Testis (tissue), 2 donors: ENCODE measurements at regions not wholly inside any gene's neighbourhood (a gene's known extent, or its start where the extent isn't known, plus 50 kb on each side); places are given as distances from the start of the nearest gene placed in this dataset.

Experiments used
- DNase-seq: peaks from one replicate; pipeline ENCODE4 v3.0.0-alpha.2; 2019
- H3K27ac ChIP-seq, 2 donors: fragments of 200-600 bp; sonication (generic); one replicate each; pipeline ENCODE4 v1.5.1; 2019
- H3K27me3 ChIP-seq: fragments of 200-600 bp; sonication (generic); one replicate; pipeline ENCODE4 v1.5.1; 2019
- H3K36me3 ChIP-seq: fragments of 200-600 bp; sonication (generic); one replicate; pipeline ENCODE4 v1.5.1; 2017; ENCODE audit warnings: low read depth; ENCODE audit errors: missing control alignments
- H3K4me1 ChIP-seq: fragments of 200-600 bp; sonication (generic); one replicate; pipeline ENCODE4 v1.5.1; 2019
- H3K4me3 ChIP-seq, 2 donors: fragments of 200-600 bp; sonication (generic); one replicate each; pipeline ENCODE4 v1.5.1; 2017 to 2019
- H3K9me3 ChIP-seq: fragments of 200-600 bp; sonication (generic); one replicate; pipeline ENCODE4 v1.5.1; 2017
- CTCF ChIP-seq, 3 experiments: fragments of 450-650 bp in 2 of 3; fragments of 200-600 bp in 1 of 3; sonication (generic) in 1 of 3; IDR thresholded peaks; one replicate each; pipeline ENCODE4 v1.5.1; 2016 to 2019; ENCODE audit warnings: antibody characterized with exemption in 3 of 3, mild to moderate bottlenecking in 2 of 3, moderate library complexity in 1 of 3
- POLR2A ChIP-seq: fragments of 450-650 bp; IDR thresholded peaks from one replicate; pipeline ENCODE4 v1.6.1; 2017; ENCODE audit warnings: antibody characterized with exemption, mild to moderate bottlenecking, moderate library complexity
- WGBS, 2 donors: methylation state at CpG; one replicate each; pipeline ENCODE4 v1.1.5; 2018; 5-methylcytosine and 5-hydroxymethylcytosine counted together
- intact Hi-C: fragments of 100-400 bp; cut with DNase I; formaldehyde crosslinking; loops from one replicate; pipeline ENCODE4 v1.15.1; 2023; ENCODE audit warnings: low total_unique reads

GRCh38 chr1:215457213-215457612 lies 109.9 kb upstream of the KCTD3 start:
- Histone ChIP-seq H3K4me1 (no peaks in the 10 kb centered on the region), H3K4me3 (no peak overlapping the region), H3K27ac (no peak overlapping the region), H3K27me3 (no peaks in the 10 kb centered on the region), H3K36me3 (no peaks in the 10 kb centered on the region), H3K9me3 (no peaks in the 10 kb centered on the region)
- no peak for DNase-seq
- TF ChIP-seq CTCF (IDR thresholded peaks at IDR 0.05), result no peak
- no peak for TF ChIP-seq POLR2A
- intact Hi-C loops, result no loop called here
- WGBS, 2 donors, result 91 to 92% methylated on average over 3 of the region's 3 CpGs

- Histone ChIP-seq H3K9me3 (no peaks in the 10 kb centered on the region), H3K4me1 (no peaks in the 10 kb centered on the region), H3K27me3 (no peaks in the 10 kb centered on the region), H3K27ac (no peak overlapping the region), H3K36me3 (no peaks in the 10 kb centered on the region), H3K4me3 (no peak overlapping the region)
- 89 to 95% methylated on average over 6 of the region's 6 CpGs for WGBS, 2 donors
- intact Hi-C loops, result no loop called here
- DNase-seq, result no peak
- TF ChIP-seq CTCF (IDR thresholded peaks at IDR 0.05) (no peak), POLR2A (no peak)
Measured at GRCh38 chr1:215458104-215458503, 109.0 kb upstream of the KCTD3 start.

- H3K4me1 ChIP-seq, result no peaks in the 10 kb centered on the region
- H3K27me3 ChIP-seq, result no peaks in the 10 kb centered on the region
- H3K36me3 ChIP-seq, result no peaks in the 10 kb centered on the region
- no peak overlapping the region for H3K4me3 ChIP-seq
- H3K9me3 ChIP-seq, result no peaks in the 10 kb centered on the region
- TF ChIP-seq CTCF (IDR thresholded peaks at IDR 0.05) (no peak), POLR2A (no peak)
- no peak for DNase-seq
- intact Hi-C loops, result no loop called here
- H3K27ac ChIP-seq, result no peak overlapping the region
Measured at GRCh38 chr1:215458562-215458961, 108.5 kb upstream of the KCTD3 start.

GRCh38 chr1:215459136-215459535 lies 108.0 kb upstream of the KCTD3 start:
- no peak for DNase-seq
- intact Hi-C loops, result no loop called here
- Histone ChIP-seq H3K9me3 (no peaks in the 10 kb centered on the region), H3K27ac (no peak overlapping the region), H3K4me3 (no peak overlapping the region), H3K27me3 (no peaks in the 10 kb centered on the region), H3K36me3 (no peaks in the 10 kb centered on the region), H3K4me1 (no peaks in the 10 kb centered on the region)
- TF ChIP-seq CTCF (IDR thresholded peaks at IDR 0.05) (no peak), POLR2A (no peak)
- 79 to 83% methylated on average over 2 of the region's 2 CpGs for WGBS, 2 donors

GRCh38 chr1:215466361-215466760 lies 100.7 kb upstream of the KCTD3 start:
- Histone ChIP-seq H3K27ac (no peak overlapping the region), H3K9me3 (no peaks in the 10 kb centered on the region), H3K4me1 (no peaks in the 10 kb centered on the region), H3K27me3 (no peaks in the 10 kb centered on the region), H3K36me3 (no peaks in the 10 kb centered on the region), H3K4me3 (no peak overlapping the region)
- DNase-seq, result no peak
- intact Hi-C loops, result no loop called here
- WGBS, 2 donors, result 70 to 78% methylated on average over 3 of the region's 3 CpGs
- TF ChIP-seq CTCF (IDR thresholded peaks at IDR 0.05), result no peak
